ENCODE measurements at regions not wholly inside any gene's neighbourhood (a gene's known extent, or its start where the extent isn't known, plus 50 kb on each side); places are given as distances from the start of the nearest gene placed in this dataset.

DNA sequence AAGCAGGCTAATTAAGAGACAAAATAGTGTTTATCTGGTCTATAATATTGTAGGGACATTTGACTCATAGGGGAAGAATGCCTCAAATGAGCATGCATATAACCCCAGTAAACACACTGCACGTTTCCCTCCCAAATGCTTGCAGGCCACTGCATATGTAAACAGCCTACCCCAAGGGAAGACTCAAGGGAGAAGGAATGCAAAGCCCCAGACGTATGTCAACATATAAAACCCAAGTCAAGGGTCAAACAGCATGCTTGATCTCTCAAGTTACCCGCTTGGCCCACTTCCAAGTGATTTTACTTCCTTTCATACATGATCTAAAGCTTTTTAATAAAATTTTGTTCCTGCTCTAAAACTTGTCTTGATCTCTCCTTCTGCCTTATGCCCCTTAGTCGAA, 1090.0 kb downstream of the OTOL1 start:
- TF ChIP-seq, protein P1, sequence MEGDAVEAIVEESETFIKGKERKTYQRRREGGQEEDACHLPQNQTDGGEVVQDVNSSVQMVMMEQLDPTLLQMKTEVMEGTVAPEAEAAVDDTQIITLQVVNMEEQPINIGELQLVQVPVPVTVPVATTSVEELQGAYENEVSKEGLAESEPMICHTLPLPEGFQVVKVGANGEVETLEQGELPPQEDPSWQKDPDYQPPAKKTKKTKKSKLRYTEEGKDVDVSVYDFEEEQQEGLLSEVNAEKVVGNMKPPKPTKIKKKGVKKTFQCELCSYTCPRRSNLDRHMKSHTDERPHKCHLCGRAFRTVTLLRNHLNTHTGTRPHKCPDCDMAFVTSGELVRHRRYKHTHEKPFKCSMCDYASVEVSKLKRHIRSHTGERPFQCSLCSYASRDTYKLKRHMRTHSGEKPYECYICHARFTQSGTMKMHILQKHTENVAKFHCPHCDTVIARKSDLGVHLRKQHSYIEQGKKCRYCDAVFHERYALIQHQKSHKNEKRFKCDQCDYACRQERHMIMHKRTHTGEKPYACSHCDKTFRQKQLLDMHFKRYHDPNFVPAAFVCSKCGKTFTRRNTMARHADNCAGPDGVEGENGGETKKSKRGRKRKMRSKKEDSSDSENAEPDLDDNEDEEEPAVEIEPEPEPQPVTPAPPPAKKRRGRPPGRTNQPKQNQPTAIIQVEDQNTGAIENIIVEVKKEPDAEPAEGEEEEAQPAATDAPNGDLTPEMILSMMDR (IDR thresholded peaks at IDR 0.05): no peak
- TF ChIP-seq POLR2A (IDR thresholded peaks at IDR 0.05): no peak

All from body of pancreas (tissue), 4 donors.